ENCODE measurements at regions not wholly inside any gene's neighbourhood (a gene's known extent, or its start where the extent isn't known, plus 50 kb on each side); places are given as distances from the start of the nearest gene placed in this dataset.
"Not testable (repeated sequence)": the region's sequence is repeated elsewhere in the genome, so short reads cannot be mapped to it uniquely, and the experiment has no call there.

DNA sequence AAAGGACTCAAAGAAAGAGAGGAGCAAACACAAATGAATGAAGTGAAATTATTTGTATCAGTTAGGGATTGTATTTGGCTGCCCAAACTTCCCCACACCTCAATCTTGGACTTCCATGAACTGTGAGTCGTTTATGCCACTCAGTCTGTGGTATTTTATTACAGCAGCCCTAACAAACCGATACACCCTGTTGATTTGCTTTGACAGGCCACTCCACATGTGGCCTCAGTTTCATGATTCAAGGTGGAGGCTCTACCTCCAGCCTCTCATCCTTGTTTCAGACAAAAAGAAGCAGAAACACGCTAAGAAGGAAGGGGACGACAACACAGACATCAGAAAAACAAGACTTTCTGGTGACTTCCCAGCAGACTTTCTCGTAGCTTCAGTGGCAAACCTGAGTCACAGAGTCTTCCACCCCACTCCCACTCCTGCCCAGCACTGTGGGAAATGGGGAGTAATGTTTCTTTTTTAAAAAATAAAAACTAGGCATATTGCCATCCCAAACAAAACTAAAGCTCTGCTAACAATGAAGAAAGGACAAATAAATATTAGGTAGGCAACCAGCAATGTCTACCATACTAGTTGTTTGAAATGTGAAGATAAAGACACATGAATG, 52.2 kb upstream of the ABCA1 start:
- DNase-seq = no peak

- no peak for DNase-seq
Measured at GRCh38 chr9:104981543-104982129, 53.7 kb upstream of the ABCA1 start.

- DNase-seq = no peak
Measured at GRCh38 chr9:104982543-104982942, 54.6 kb upstream of the ABCA1 start.

DNA sequence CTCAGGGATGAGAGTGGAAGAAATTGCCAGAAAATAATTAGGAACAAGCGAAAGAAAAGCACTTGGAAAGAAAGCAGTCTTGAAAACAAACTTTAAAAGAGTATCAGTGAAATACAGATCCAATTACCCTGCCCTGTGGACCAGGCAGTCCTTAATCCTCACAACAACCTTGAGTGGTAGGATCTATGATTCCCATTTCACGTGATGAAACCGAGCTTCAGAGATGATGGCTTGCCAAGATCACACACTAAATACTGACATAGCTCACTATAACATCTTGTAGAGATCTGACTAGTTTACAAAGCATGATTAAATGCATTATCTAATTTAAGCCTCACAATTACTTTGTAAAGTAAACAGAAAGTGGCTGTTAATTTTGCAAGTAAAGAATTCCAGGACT, 55.5 kb upstream of the ABCA1 start:
- DNase-seq = no peak

- no peak for DNase-seq
Measured at GRCh38 chr9:104984121-104984520, 56.2 kb upstream of the ABCA1 start.

- no peak for DNase-seq
Measured at GRCh38 chr9:104984542-104984941, 56.6 kb upstream of the ABCA1 start.

GRCh38 chr9:104984948-104985347, 57.0 kb upstream of the ABCA1 start:
- DNase-seq = no peak

DNA sequence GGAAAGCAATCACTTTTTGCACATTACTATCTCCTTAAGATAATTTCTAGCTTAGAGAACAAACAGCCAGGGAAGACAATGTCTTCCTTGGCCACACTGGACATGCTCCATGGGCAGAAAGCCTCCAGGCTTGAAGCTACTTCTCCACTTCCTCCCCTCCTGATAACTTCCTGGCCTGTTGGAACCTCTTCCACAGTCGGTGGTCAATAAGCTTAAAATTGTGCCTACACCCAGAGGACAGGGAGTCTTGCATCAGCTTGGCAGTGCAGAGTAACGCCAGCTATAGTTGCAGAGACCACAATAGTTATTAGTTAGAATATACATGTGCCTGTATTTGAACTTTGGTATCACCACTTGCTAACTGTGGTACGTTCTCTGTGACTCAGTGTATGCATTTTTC, 58.1 kb upstream of the ABCA1 start:
- DNase-seq = no peak

GRCh38 chr9:104987743-104988142, 59.8 kb upstream of the ABCA1 start:
- DNase-seq = no peak

GRCh38 chr9:104988539-104988938, 60.6 kb upstream of the ABCA1 start:
- no peak for DNase-seq

GRCh38 chr9:104991144-104991953, 63.4 kb upstream of the ABCA1 start:
- no peak for DNase-seq

DNA sequence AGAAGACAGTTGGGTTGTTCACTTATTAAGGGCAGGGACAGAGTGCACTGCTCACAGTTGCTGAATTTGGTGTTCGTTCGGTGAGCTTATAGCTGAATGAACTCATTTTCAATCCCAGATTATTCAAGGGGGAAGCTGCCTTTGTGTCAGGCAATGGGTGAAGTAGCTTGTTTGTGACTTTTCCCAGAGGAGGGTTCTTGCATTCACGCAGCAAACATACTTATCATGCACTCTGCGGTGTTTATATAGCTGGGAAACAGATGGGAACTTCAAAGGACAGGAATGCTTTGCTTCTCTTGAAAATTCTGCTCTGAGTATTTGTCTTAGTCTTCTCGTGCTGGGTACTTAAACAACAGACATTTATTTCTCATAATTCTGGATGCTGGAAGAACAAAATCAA, 64.7 kb upstream of the ABCA1 start:
- no peak for DNase-seq

GRCh38 chr9:104993291-104993963, 65.5 kb upstream of the ABCA1 start:
- DNase-seq = no peak

DNA sequence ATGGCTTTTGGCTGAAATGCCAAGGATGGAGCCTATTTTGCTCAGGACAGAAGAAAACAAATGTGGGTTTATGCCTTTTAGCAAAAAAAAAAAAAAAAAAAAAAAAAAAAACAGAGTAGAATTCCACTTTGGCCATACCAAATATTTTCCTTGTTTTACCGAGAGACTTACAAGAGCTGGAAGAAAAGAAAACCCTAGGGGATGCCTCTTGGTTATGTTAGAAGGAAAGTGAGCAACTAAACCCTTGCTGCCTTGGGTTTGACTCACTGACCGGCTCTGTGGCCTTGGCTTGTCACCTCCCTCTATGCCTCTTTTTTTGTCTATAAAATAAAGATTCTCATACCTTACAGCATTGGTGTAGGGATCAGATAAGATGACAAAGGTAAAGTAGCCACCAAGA, 69.6 kb upstream of the ABCA1 start:
- DNase-seq = no peak

- DNase-seq = no peak
Measured at GRCh38 chr9:104999136-104999535, 71.2 kb upstream of the ABCA1 start.

DNA sequence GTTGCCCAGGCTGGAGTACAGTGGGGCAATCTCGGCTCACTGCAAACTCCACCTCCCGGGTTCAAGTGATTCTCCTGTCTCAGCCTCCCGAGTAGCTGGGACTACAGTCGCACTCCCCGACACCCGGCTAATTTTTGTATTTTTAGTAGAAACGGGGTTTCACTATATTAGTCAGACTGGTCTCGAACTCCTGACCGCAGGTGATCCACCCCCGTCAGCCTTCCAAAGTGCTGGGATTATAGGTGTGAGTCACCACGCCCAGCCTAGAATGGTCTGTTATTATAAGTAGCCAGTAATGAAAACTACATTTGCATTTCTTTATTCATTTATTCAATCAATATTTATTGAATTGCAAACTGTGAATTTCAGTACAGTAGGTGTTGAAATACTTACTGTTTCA, 72.6 kb upstream of the ABCA1 start:
- not testable (repeated sequence) for DNase-seq

- DNase-seq = no peak
Measured at GRCh38 chr9:105004466-105005090, 76.6 kb upstream of the ABCA1 start.

DNA sequence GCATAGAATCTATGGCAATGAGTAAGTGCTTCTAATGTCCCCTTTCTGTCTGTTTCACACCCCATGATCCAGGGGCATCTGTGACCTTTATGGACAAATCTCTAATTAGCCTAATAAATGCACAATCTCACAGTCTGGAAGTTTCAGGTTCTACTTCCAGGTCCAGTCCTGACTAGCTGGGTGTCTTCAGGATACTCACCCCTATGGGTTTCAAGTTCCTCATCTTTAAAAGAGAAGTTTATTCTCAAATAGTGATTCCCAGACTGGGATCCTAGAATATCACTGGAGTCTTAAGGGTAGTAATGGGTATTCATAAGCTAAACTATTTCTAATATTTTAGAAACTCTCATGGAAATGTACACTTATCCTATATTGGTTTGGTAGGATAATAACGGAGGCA, 77.2 kb upstream of the ABCA1 start:
- DNase-seq = no peak

- no peak for DNase-seq
Measured at GRCh38 chr9:105006514-105006913, 78.6 kb upstream of the ABCA1 start.

- DNase-seq = no peak
Measured at GRCh38 chr9:105007143-105007542, 79.2 kb upstream of the ABCA1 start.

DNA sequence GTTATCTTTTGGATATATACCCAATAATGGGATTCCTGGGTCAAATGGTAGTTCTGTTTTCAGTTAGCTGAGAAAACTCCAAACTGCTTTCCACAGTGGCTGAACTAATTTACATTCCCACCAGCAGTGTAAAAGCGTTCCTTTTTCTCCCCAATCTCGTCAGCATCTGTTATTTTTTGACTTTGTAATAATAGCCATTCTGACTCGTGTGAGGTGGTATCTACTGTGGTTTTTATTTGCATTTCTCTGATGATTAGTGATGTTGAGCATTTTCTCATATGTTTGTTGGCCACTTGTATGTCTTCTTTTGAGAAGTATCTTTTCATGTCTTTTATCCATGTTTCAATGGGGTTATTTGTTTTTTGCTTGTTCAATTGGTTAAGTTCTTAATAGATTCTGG, 82.1 kb upstream of the ABCA1 start:
- not testable (repeated sequence) for DNase-seq

DNA sequence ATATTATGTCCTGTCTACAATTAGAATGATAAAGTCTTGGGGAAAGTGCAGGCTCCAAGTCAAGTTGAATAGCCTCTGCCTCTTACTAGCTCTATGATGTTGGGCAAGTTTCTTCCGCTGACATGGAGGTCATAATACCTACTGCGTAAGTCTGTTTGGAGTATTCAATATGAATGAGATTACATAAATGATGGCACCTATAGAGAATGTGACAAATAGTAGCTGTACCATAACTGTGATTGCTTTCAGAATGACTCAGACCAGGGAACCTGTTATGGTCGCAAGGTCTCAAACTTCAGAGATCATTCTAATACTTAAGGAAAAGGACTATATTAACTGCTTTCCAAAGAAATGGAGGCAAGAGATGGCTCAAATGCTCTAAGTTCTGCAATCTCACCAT, 94.0 kb upstream of the ABCA1 start:
- DNase-seq = no peak

GRCh38 chr9:105022545-105022944, 94.6 kb upstream of the ABCA1 start:
- not testable (repeated sequence) for DNase-seq
